ENCODE measurements at regions not wholly inside any gene's neighbourhood (a gene's known extent, or its start where the extent isn't known, plus 50 kb on each side); places are given as distances from the start of the nearest gene placed in this dataset.

GRCh38 chr3:57009802-57010201 is 50.7 kb upstream of the SPATA12 start:
- DNase-seq (ENCODE audit: low read depth in 2 of 3, low spot score in 1 of 3), result no peak

- DNase-seq (ENCODE audit: low read depth in 2 of 3, low spot score in 1 of 3), result no peak
Observed at GRCh38 chr3:57009367-57009766, 51.1 kb upstream of the SPATA12 start.

GRCh38 chr3:57007521-57008460 is 52.7 kb upstream of the SPATA12 start:
- DNase-seq (ENCODE audit: low read depth in 2 of 3, low spot score in 1 of 3), result no peak

GRCh38 chr3:57006949-57007419 is 53.5 kb upstream of the SPATA12 start:
- DNase-seq (ENCODE audit: low read depth in 2 of 3, low spot score in 1 of 3), result no peak

- no peak for DNase-seq (ENCODE audit: low read depth in 2 of 3, low spot score in 1 of 3)
Observed at GRCh38 chr3:57006179-57006657, 54.2 kb upstream of the SPATA12 start.

GRCh38 chr3:57004229-57004628 is 56.2 kb upstream of the SPATA12 start:
- no peak for DNase-seq (ENCODE audit: low read depth in 2 of 3, low spot score in 1 of 3)

GRCh38 chr3:57003676-57004075 is 56.8 kb upstream of the SPATA12 start:
- DNase-seq (ENCODE audit: low read depth in 2 of 3, low spot score in 1 of 3), result no peak

GRCh38 chr3:57001356-57001755 is 59.1 kb upstream of the SPATA12 start:
- no peak for DNase-seq (ENCODE audit: low read depth in 2 of 3, low spot score in 1 of 3)

- no peak for DNase-seq (ENCODE audit: low read depth in 2 of 3, low spot score in 1 of 3)
Observed at GRCh38 chr3:57000012-57000411, 60.5 kb upstream of the SPATA12 start.

- no peak for DNase-seq (ENCODE audit: low read depth in 2 of 3, low spot score in 1 of 3)
Observed at GRCh38 chr3:56999547-56999946, 60.9 kb upstream of the SPATA12 start.

GRCh38 chr3:56998076-56998529 is 62.4 kb upstream of the SPATA12 start:
- no peak for DNase-seq (ENCODE audit: low read depth in 2 of 3, low spot score in 1 of 3)

- DNase-seq (ENCODE audit: low read depth in 2 of 3, low spot score in 1 of 3), result no peak
Observed at GRCh38 chr3:56997675-56998074, 62.8 kb upstream of the SPATA12 start.

GRCh38 chr3:56997041-56997440 is 63.4 kb upstream of the SPATA12 start:
- no peak for DNase-seq (ENCODE audit: low read depth in 2 of 3, low spot score in 1 of 3)

GRCh38 chr3:56994391-56994790 is 66.1 kb upstream of the SPATA12 start:
- no peak for DNase-seq (ENCODE audit: low read depth in 2 of 3, low spot score in 1 of 3)

- DNase-seq (ENCODE audit: low read depth in 2 of 3, low spot score in 1 of 3), result no peak
Observed at GRCh38 chr3:56990641-56991015, 69.8 kb upstream of the SPATA12 start.

- DNase-seq (ENCODE audit: low read depth in 2 of 3, low spot score in 1 of 3), result no peak
Observed at GRCh38 chr3:56989977-56990640, 70.4 kb upstream of the SPATA12 start.

- DNase-seq (ENCODE audit: low read depth in 2 of 3, low spot score in 1 of 3), result no peak
Observed at GRCh38 chr3:56989169-56989976, 71.1 kb upstream of the SPATA12 start.

- DNase-seq (ENCODE audit: low read depth in 2 of 3, low spot score in 1 of 3), result peak; percentile 39 to 64 (median 59)
Observed at GRCh38 chr3:56988458-56989168, 71.9 kb upstream of the SPATA12 start.

GRCh38 chr3:56987238-56987895 is 73.1 kb upstream of the SPATA12 start:
- no peak for DNase-seq (ENCODE audit: low read depth in 2 of 3, low spot score in 1 of 3)

GRCh38 chr3:56986347-56986746 is 74.1 kb upstream of the SPATA12 start:
- DNase-seq (ENCODE audit: low read depth in 2 of 3, low spot score in 1 of 3), result no peak

Data from stimulated activated CD4-positive, alpha-beta T cell treated with anti-CD3 and anti-CD28 coated beads, Interleukin-12 subunit alpha, Interleukin-12 subunit beta, amount 100 ng/mL, for 48 hours (primary cell).